HG02840 (cell line): ENCODE measurements at regions not wholly inside any gene's neighbourhood (a gene's known extent, or its start where the extent isn't known, plus 50 kb on each side); places are given as distances from the start of the nearest gene placed in this dataset.

Experiments
- ATAC-seq: cut with Tn5 transposase; IDR thresholded peaks from one replicate; pipeline ENCODE4 v1.9.1; 2021; ENCODE audit warnings: mild to moderate bottlenecking, moderate library complexity, moderate number of reproducible peaks; ENCODE audit not compliant: unreplicated experiment, low FRiP score

DNA sequence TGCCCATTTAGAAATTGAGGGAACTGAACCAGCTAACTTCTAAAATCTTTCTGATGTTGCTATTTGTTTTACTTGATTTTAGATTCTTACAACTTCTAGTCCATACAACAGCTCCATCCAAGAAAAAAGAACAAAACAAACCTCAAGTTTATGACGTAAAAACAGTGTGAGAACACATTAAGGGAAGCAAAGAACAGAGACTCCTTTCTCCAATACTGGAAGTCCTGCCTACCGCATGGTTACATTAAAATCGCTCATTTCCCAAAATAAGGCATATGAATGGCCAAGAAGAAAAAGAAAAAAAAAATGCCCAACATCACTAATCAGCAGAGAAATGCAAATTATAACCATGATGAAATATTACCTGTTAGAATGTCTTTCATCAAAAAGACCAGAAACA, 110.0 kb downstream of the TRIB2 start:
- ATAC-seq, result no peak

GRCh38 chr2:12827721-12828120, 111.0 kb downstream of the TRIB2 start:
- no peak for ATAC-seq

- no peak for ATAC-seq
These were observed 112.2 kb downstream of the TRIB2 start for GRCh38 chr2:12828980-12829379.

DNA sequence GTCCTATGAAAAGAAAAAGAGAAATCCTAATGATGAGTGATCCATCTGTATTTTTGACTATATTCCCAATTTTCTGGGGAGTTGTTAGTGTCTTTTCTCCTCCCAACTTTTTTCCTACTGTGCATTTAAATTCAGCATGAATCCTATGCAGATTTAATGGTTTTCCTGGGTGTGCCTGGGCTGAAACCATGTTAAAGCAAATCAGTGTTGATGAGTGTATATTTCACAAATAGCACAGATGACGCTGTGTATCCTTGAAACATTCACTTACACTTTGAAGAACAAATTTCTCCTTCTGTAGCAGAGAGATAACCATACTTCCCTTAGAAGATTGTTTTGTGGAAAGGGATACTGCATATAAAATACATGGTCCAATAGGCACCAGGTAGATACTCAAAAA, 114.3 kb downstream of the TRIB2 start:
- no peak for ATAC-seq

DNA sequence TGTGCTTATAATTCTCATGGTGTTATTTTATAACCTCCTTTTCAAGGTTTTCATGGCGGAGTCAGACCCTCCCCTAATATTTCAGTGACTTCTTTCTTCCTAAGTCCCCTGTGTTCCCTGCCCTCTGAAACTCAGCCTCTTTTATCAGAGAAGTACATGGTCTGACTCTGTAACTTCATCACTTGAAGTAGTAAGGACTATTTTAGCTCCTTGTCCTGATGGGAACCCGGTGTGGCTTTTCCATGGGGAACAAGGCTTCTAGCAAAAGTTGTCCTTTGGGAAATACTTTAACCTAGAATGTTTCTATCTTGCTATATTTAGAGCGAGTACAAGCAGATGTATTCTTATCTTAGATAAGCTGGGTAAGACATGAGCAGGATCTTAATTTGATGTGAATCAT, 117.5 kb downstream of the TRIB2 start:
- no peak for ATAC-seq

DNA sequence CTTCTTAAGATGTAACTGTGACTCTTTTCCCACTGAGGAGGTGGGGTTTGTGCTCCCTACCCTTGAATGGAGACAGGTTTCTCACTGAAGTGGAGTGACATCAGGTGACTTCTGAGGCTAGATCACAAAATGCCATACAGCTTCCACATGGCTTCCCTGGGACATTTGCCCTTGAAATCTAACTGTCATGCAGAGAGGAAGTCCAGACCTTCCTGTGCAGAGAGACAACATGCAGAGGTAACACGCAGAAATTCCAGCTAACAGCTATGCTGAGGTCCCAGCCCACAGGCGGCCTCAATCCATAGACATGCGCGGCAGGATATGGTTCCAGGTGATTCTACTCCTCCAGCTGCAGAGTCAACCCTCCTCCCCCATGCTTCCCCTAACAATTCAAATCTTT, 119.0 kb downstream of the TRIB2 start:
- ATAC-seq, result no peak

DNA sequence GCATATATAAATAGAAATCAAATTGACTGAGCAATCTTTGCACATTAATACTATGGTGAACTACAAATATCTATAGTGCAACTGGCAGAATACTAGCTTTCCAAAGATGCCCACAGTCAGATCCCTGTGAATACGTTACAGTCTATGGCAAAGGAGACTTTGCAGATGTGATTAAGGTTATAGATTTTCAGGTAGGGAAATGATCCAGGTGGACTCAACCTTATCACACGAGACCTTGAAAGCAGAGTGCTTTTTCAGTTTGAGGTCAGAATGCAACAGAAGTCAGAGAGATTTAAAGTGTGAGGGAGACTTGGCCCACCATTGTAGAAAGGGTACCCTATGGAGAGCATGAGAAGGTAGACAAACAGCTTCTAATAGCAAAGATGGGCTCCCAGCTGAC, 122.6 kb downstream of the TRIB2 start:
- ATAC-seq, result no peak

DNA sequence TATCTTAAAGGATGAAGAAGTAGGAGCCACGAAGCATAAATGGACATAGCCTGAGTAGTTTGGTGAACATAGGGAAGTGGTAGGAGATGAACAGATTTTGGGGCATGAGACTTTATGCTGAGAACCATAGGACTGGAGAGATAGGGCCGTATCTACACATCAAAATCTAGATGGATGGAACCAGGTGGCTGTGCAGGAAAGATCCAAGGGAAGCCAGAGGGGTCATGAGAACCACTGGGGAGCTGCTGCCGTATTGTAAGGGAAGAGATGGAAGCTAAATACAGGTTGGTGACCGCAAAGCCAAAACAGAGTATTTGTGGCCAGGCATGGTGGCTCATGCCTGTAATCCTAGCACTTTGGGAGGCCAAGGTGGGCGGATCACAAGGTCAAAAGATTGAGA, 124.3 kb downstream of the TRIB2 start:
- no peak for ATAC-seq

DNA sequence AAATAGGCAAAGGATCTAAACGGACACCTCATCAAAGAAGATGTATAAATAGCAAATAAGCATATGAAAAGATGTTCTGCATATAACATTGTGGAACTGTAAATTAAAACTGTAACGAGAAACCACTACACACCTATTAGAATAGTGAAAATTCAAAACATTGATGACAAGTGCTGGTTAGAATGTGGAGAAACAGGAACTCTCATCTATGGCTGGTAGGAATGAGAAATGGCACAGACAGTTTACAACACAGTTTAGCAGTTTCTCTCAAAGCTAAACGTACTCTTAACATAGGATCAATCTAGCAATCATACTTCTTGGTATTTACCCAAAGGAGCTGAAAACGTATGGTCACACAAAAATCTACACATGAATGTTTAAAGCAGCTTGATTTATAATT, 126.2 kb downstream of the TRIB2 start:
- no peak for ATAC-seq

- ATAC-seq, result no peak
These were observed 127.8 kb downstream of the TRIB2 start for GRCh38 chr2:12844511-12844910.

- no peak for ATAC-seq
These were observed 131.2 kb downstream of the TRIB2 start for GRCh38 chr2:12847694-12848575.

DNA sequence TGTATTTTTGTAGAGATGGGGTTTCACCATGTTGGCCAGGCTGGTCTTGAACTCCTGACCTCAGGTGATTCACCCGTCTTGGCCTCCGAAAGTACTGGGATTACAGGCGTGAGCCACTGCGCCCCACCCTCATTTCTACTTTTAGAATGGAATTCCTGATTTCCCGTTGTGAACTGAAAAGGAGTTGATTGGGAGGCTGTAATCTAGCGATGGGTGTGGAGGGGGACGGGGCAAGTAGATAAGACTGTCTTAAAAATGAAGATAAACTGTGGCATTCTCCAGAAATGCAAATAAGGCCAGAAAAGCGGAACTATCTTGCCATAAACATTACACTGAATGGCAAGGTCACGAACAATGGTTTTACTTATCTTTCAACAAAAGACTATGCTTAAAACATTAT, 135.4 kb downstream of the TRIB2 start:
- no peak for ATAC-seq

DNA sequence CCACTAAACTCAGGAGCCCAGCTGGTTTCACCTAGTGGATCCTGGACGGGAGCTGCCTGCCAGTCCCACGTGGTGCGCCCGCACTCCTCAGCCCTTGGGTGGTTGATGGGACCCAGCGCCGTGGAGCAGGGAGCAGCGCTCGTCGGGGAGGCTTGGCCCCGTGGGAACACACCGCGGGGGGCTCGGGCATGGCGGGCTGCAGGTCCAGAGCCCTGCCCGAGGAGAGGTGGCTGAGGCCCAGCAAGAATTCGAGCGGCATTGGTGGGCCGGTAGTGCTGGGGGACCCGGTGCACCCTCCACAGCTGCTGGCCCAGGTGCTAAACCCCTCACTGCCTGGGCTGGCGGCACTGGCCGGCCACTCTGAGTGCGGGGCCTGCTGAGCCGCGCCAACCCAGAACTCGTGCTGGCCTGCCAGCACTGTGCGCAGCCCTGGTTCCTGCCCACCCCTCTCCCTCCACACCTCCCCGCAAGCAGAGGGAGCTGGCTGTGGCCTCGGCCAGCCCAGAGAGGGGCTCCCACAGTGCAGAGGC, 137.3 kb downstream of the TRIB2 start:
- ATAC-seq, result no peak

- no peak for ATAC-seq
These were observed 138.8 kb downstream of the TRIB2 start for GRCh38 chr2:12855508-12855907.

- no peak for ATAC-seq
These were observed 140.3 kb downstream of the TRIB2 start for GRCh38 chr2:12856934-12857601.

DNA sequence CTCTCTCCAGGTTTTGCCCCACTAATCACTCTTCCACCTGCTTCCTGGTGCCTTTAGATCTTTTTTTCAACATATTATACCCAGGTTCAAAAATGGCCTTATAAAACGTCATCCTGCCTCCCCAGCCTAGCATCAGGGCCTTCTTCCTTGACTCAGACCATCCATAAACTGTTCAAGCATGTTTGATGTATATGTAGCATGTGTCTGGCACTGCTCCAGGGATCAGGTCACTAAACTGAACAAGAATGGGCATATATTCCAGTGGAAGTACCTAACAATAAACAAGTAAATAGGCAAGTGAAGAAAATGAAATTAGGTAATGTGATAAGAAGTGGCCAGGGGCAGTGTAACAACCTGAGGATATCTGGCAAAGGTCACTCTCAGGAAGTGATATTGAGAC, 141.2 kb downstream of the TRIB2 start:
- no peak for ATAC-seq

DNA sequence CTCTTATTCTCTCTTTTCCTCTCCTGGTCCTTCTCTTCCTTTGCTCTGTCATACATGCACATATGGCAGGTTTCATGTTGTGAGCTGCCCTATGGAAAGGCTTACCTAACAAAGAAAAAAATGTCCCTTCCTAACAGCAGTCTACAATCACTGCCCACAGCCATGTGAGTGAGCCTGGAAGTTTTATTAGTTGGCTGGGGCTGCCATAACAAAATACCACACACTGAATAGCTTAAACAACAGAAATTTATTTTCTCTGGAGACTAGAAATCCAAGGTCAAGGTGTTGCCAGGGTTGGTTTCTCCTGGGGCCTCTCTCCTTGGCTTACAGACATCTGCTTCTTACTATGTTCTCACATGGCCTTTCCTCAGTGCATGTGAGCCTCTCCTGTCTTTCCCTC, 142.1 kb downstream of the TRIB2 start:
- ATAC-seq, result no peak

- no peak for ATAC-seq
These were observed 144.7 kb downstream of the TRIB2 start for GRCh38 chr2:12861344-12861930.

GRCh38 chr2:12862541-12862940, 145.8 kb downstream of the TRIB2 start:
- ATAC-seq, result no peak

GRCh38 chr2:12863937-12864336, 147.2 kb downstream of the TRIB2 start:
- no peak for ATAC-seq

DNA sequence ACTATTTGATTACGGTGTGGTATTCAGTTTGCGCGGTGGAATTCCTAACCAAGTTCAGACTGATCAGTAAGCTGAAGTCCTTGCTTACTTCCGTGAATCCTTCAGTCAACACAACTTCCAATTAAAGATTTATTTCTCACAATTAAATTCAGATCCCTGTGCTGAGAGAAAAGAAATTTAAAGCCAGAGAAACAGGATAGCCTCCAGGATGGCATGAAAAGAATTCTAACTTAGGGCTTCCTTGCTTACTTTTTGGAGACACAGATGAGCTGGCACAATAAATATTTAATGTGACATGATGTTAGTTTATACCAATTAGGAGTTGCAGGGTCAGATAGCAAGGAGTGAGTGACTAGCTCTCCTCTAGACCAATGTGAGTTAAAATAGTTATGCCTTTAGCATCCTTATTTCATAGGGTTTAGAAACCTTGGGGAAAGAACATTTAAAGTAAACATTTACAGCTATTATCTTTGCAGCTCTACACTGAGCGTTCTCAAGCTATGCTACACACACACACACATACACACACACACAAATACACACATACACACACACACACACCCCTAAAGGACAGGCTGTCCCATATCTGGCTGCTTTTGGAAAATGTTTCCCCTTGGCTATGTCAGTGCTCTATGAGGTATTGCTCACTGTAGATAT, 151.0 kb downstream of the TRIB2 start:
- no peak for ATAC-seq
